Stomach (tissue), 4 donors: ENCODE measurements at regions not wholly inside any gene's neighbourhood (a gene's known extent, or its start where the extent isn't known, plus 50 kb on each side); places are given as distances from the start of the nearest gene placed in this dataset.
A peak's percentile ranks its signal among the peaks of the same experiment; 100 is the strongest.

Experiments
- CTCF ChIP-seq, 7 experiments: fragments of 450-650 bp in 4 of 7; fragments of 200-600 bp in 3 of 7; sonication (generic) in 3 of 7; IDR thresholded peaks; one replicate each; pipeline ENCODE4 v1.5.1; 2016 to 2019; ENCODE audit warnings: antibody characterized with exemption in 7 of 7, control low read depth in 2 of 7, mild to moderate bottlenecking in 1 of 7
- EP300 ChIP-seq: sonication (generic); formaldehyde crosslinking; IDR thresholded peaks from one replicate; pipeline ENCODE4 v1.6.1; 2017; ENCODE audit warnings: antibody characterized with exemption
- POLR2A ChIP-seq, 4 donors: fragments of 450-650 bp; IDR thresholded peaks; one replicate each; pipeline ENCODE4 v1.6.1; 2016; ENCODE audit warnings: antibody characterized with exemption in 4 of 4, control low read depth in 2 of 4, mild to moderate bottlenecking in 1 of 4, moderate library complexity in 1 of 4
- POLR2AphosphoS5 ChIP-seq, 3 donors: sonication (generic); formaldehyde crosslinking; IDR thresholded peaks; one replicate each; pipeline ENCODE4 v1.6.1; 2016; ENCODE audit warnings: antibody characterized with exemption in 3 of 3

GRCh38 chr12:4107436-4107878 lies 166.1 kb upstream of the CCND2 start:
- TF ChIP-seq POLR2AphosphoS5 (IDR thresholded peaks at IDR 0.05) (no peak), EP300 (no peak), CTCF (IDR thresholded peaks at IDR 0.05) (peak in 3 of 7 experiments; percentile 17 to 51 (median 28)), POLR2A (IDR thresholded peaks at IDR 0.05) (no peak)
